GM21529 (cell line): ENCODE measurements at regions not wholly inside any gene's neighbourhood (a gene's known extent, or its start where the extent isn't known, plus 50 kb on each side); places are given as distances from the start of the nearest gene placed in this dataset.
A peak's percentile ranks its signal among the peaks of the same experiment; 100 is the strongest.
"Not testable (repeated sequence)": the region's sequence is repeated elsewhere in the genome, so short reads cannot be mapped to it uniquely, and the experiment has no call there.

Experiments used
- ATAC-seq: cut with Tn5 transposase; IDR thresholded peaks from one replicate; pipeline ENCODE4 v1.9.1; 2021; ENCODE audit not compliant: unreplicated experiment

GRCh38 chr3:18237251-18238005 lies 187.7 kb downstream of the SATB1 start:
- ATAC-seq = peak; percentile 75

GRCh38 chr3:18236726-18237125 lies 188.4 kb downstream of the SATB1 start:
- no peak for ATAC-seq

GRCh38 chr3:18234717-18235335 lies 190.3 kb downstream of the SATB1 start:
- ATAC-seq = no peak

GRCh38 chr3:18233987-18234716 lies 191.0 kb downstream of the SATB1 start:
- no peak for ATAC-seq

- ATAC-seq = no peak
These were observed 192.8 kb downstream of the SATB1 start for GRCh38 chr3:18232317-18232716.

GRCh38 chr3:18228060-18228459 lies 197.1 kb downstream of the SATB1 start:
- ATAC-seq = no peak

GRCh38 chr3:18225709-18226108 lies 199.4 kb downstream of the SATB1 start:
- ATAC-seq = no peak

- ATAC-seq = no peak
These were observed 200.7 kb downstream of the SATB1 start for GRCh38 chr3:18224426-18224825.

- peak; percentile 26 for ATAC-seq
These were observed 201.2 kb downstream of the SATB1 start for GRCh38 chr3:18223974-18224373.

GRCh38 chr3:18223571-18223970 lies 201.6 kb downstream of the SATB1 start:
- ATAC-seq = peak; percentile 99

- no peak for ATAC-seq
These were observed 202.5 kb downstream of the SATB1 start for GRCh38 chr3:18222686-18223085.

GRCh38 chr3:18217507-18218174 lies 207.5 kb downstream of the SATB1 start:
- no peak for ATAC-seq

- no peak for ATAC-seq
These were observed 208.1 kb downstream of the SATB1 start for GRCh38 chr3:18216996-18217395.

GRCh38 chr3:18215639-18216038 lies 209.5 kb downstream of the SATB1 start:
- ATAC-seq = no peak

GRCh38 chr3:18211116-18211515 lies 214.0 kb downstream of the SATB1 start:
- no peak for ATAC-seq

GRCh38 chr3:18208856-18209255 lies 216.3 kb downstream of the SATB1 start:
- ATAC-seq = no peak

GRCh38 chr3:18208091-18208490 lies 217.0 kb downstream of the SATB1 start:
- no peak for ATAC-seq

GRCh38 chr3:18207226-18207625 lies 217.9 kb downstream of the SATB1 start:
- no peak for ATAC-seq

- not testable (repeated sequence) for ATAC-seq
These were observed 219.4 kb downstream of the SATB1 start for GRCh38 chr3:18205701-18206100.

GRCh38 chr3:18201315-18201714 lies 223.8 kb downstream of the SATB1 start:
- no peak for ATAC-seq

- no peak for ATAC-seq
These were observed 225.4 kb downstream of the SATB1 start for GRCh38 chr3:18199757-18200156.
